ENCODE measurements at regions not wholly inside any gene's neighbourhood (a gene's known extent, or its start where the extent isn't known, plus 50 kb on each side); places are given as distances from the start of the nearest gene placed in this dataset.
A peak's percentile ranks its signal among the peaks of the same experiment; 100 is the strongest.

DNA sequence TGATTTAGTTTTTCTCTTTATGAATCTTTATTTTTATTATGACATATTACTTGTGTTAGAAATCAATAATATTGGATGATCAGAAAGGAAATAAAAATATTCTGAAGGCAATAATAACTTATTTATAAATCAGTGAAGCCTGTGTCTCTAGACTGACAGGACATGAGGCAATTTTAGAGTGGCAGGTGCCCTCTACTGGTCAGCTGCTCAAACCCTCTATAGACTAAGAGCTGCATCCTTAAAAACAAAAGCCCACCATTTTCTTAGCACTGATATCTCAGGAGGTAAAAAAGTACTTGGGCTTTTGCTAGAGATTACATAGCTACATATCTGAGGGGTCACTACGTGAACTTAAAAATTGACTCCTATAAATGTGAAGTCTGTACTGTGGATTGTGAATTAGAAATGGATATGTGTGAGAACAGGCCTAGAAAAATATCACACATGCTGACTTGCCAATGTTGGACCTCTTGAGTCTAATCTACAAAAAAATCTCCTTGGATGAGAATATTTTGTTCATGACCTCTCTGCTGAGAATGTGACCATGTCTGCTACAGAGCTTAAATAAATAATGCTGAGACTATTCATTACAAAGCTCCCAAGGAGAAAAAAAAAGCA lies 597.9 kb upstream of the ADAMTS5 start:
- Histone ChIP-seq H3K9me3 (ENCODE audit: low read depth) (no peaks in the 10 kb centered on the region), H3K27me3 (no peaks in the 10 kb centered on the region), H3K4me3 (no peak overlapping the region), H3K4me1 (ENCODE audit: low read depth) (no peaks in the 10 kb centered on the region), H3K27ac (no peak overlapping the region), H3K36me3 (no peaks in the 10 kb centered on the region)
- TF ChIP-seq, protein P1, sequence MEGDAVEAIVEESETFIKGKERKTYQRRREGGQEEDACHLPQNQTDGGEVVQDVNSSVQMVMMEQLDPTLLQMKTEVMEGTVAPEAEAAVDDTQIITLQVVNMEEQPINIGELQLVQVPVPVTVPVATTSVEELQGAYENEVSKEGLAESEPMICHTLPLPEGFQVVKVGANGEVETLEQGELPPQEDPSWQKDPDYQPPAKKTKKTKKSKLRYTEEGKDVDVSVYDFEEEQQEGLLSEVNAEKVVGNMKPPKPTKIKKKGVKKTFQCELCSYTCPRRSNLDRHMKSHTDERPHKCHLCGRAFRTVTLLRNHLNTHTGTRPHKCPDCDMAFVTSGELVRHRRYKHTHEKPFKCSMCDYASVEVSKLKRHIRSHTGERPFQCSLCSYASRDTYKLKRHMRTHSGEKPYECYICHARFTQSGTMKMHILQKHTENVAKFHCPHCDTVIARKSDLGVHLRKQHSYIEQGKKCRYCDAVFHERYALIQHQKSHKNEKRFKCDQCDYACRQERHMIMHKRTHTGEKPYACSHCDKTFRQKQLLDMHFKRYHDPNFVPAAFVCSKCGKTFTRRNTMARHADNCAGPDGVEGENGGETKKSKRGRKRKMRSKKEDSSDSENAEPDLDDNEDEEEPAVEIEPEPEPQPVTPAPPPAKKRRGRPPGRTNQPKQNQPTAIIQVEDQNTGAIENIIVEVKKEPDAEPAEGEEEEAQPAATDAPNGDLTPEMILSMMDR (IDR thresholded peaks at IDR 0.05; ENCODE audit: low read depth, low read length) = peak; percentile 73
- peak; percentile 63 to 71 for DNase-seq (ENCODE audit: low read depth in 1 of 2, low spot score in 1 of 2)

DNA sequence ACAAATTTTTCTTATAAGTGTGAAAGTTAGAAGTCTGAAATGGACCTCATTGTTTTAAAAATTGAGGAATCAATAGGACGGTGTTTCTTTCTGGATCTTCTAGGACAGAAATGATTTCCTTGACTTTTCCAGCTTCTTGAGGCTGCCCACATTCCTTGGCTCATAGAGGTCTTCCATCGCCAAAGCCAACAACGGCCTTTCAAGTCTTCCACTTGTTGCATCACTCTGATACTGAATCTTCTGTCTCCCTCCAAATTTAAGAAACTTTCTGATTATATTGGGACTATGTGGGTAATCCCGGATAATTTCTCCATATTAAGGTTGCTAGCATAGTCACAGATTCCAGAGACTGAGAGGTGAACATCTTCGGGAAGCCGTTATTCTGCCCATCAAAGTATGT lies 595.4 kb upstream of the ADAMTS5 start:
- Histone ChIP-seq H3K9me3 (ENCODE audit: low read depth) (no peaks in the 10 kb centered on the region), H3K27me3 (no peaks in the 10 kb centered on the region), H3K27ac (no peak overlapping the region), H3K4me3 (no peak overlapping the region), H3K36me3 (no peaks in the 10 kb centered on the region), H3K4me1 (ENCODE audit: low read depth) (no peaks in the 10 kb centered on the region)
- TF ChIP-seq, protein P1 (IDR thresholded peaks at IDR 0.05; ENCODE audit: low read depth, low read length) = no peak
- DNase-seq (ENCODE audit: low read depth in 1 of 2, low spot score in 1 of 2) = no peak

DNA sequence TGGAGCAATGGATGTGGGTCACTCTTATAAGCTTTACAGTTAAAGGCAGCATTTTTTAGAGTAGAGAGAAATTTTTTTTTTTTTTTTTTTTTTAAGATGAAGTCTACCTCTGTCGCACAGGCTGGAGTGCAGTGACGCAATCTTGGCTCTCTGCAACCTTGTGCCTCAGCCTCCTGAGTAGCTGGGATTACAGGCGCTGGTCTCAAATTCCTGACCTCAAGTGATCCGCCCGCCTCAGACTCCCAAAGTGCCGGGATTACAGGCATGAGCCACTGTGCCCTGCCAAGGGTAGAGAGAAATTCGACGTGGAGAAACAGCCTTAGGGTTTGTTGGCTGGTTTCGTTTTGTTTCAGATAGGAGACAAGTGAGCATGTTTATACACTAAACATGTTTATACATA lies 594.2 kb upstream of the ADAMTS5 start:
- Histone ChIP-seq H3K4me3 (no peak overlapping the region), H3K27ac (no peak overlapping the region), H3K27me3 (no peaks in the 10 kb centered on the region), H3K9me3 (ENCODE audit: low read depth) (no peaks in the 10 kb centered on the region), H3K4me1 (ENCODE audit: low read depth) (no peaks in the 10 kb centered on the region), H3K36me3 (no peaks in the 10 kb centered on the region)
- TF ChIP-seq, protein P1 (IDR thresholded peaks at IDR 0.05; ENCODE audit: low read depth, low read length) = no peak
- no peak for DNase-seq (ENCODE audit: low read depth in 1 of 2, low spot score in 1 of 2)

DNA sequence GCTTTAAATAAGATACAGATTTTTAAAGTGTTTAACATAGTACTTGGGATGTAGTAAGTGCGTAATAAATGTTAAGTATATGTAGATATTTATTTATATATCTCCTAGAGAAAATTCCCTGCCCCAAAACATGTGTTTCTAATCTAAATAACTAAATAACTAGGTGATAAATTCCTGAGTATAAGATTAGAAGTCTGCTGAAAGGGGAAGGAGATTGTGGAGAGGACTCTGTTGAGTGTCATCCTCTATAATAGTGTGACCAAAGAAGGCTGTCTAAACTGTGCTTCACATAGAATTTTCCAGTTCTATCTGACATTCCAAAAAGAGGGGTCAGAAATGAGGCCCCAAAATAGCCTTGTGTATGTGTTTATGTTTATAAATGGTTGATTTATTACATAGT lies 590.5 kb upstream of the ADAMTS5 start:
- Histone ChIP-seq H3K4me3 (no peak overlapping the region), H3K36me3 (no peaks in the 10 kb centered on the region), H3K9me3 (ENCODE audit: low read depth) (no peaks in the 10 kb centered on the region), H3K27ac (no peak overlapping the region), H3K27me3 (no peaks in the 10 kb centered on the region), H3K4me1 (ENCODE audit: low read depth) (no peaks in the 10 kb centered on the region)
- DNase-seq (ENCODE audit: low read depth in 1 of 2, low spot score in 1 of 2) = no peak
- TF ChIP-seq, protein P1 (IDR thresholded peaks at IDR 0.05; ENCODE audit: low read depth, low read length) = no peak

DNA sequence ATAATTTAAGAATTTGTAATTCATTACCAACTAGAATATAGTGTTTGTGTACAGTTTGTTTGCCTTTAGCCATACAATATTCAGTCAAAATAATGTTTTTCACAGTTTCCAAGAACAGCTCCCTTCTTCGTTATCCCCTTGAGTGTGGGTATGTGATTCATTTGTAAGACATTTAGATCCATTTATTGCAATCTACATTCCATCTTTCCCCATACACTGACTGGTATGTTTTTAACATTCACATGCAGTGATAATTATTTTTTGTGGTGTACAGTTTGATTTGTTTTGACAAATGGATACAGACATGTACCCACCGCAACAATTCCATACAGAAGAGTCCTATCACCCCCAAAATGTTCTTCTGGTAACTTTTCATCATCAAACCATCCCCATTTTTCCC lies 589.1 kb upstream of the ADAMTS5 start:
- TF ChIP-seq, protein P1 (IDR thresholded peaks at IDR 0.05; ENCODE audit: low read depth, low read length) = no peak
- Histone ChIP-seq H3K27ac (no peak overlapping the region), H3K4me3 (no peak overlapping the region), H3K36me3 (no peaks in the 10 kb centered on the region), H3K27me3 (no peaks in the 10 kb centered on the region), H3K9me3 (ENCODE audit: low read depth) (no peaks in the 10 kb centered on the region), H3K4me1 (ENCODE audit: low read depth) (no peaks in the 10 kb centered on the region)
- peak in 1 of 2 donors; percentile 51 for DNase-seq (ENCODE audit: low read depth in 1 of 2, low spot score in 1 of 2)
